HG02981 (cell line): ENCODE measurements at regions not wholly inside any gene's neighbourhood (a gene's known extent, or its start where the extent isn't known, plus 50 kb on each side); places are given as distances from the start of the nearest gene placed in this dataset.
A peak's percentile ranks its signal among the peaks of the same experiment; 100 is the strongest.

ENCODE experiments used
- ATAC-seq: cut with Tn5 transposase; IDR thresholded peaks from one replicate; pipeline ENCODE4 v1.9.1; 2021; ENCODE audit warnings: mild to moderate bottlenecking, moderate library complexity; ENCODE audit not compliant: unreplicated experiment

- no peak for ATAC-seq
Measured at GRCh38 chr2:9106338-9107167, 100.1 kb upstream of the ASAP2 start.

GRCh38 chr2:9105601-9106337 lies 100.8 kb upstream of the ASAP2 start:
- no peak for ATAC-seq

GRCh38 chr2:9103663-9104277 lies 100.3 kb upstream of the MBOAT2 start:
- no peak for ATAC-seq

- no peak for ATAC-seq
Measured at GRCh38 chr2:9102861-9103662, 99.6 kb upstream of the MBOAT2 start.

- no peak for ATAC-seq
Measured at GRCh38 chr2:9101763-9102425, 98.4 kb upstream of the MBOAT2 start.

GRCh38 chr2:9100080-9100876 lies 96.8 kb upstream of the MBOAT2 start:
- ATAC-seq = peak; percentile 51

GRCh38 chr2:9099341-9099751 lies 95.9 kb upstream of the MBOAT2 start:
- peak; percentile 51 for ATAC-seq

GRCh38 chr2:9097892-9098291 lies 94.4 kb upstream of the MBOAT2 start:
- no peak for ATAC-seq

GRCh38 chr2:9097239-9097638 lies 93.8 kb upstream of the MBOAT2 start:
- ATAC-seq = no peak

- ATAC-seq = no peak
Measured at GRCh38 chr2:9096761-9097160, 93.3 kb upstream of the MBOAT2 start.

- no peak for ATAC-seq
Measured at GRCh38 chr2:9095690-9096089, 92.2 kb upstream of the MBOAT2 start.

- ATAC-seq = no peak
Measured at GRCh38 chr2:9095226-9095625, 91.7 kb upstream of the MBOAT2 start.

- ATAC-seq = no peak
Measured at GRCh38 chr2:9094117-9094516, 90.6 kb upstream of the MBOAT2 start.

GRCh38 chr2:9093324-9093723 lies 89.8 kb upstream of the MBOAT2 start:
- ATAC-seq = no peak

GRCh38 chr2:9092383-9093282 lies 89.1 kb upstream of the MBOAT2 start:
- peak; percentile 82 for ATAC-seq

GRCh38 chr2:9091811-9092210 lies 88.3 kb upstream of the MBOAT2 start:
- ATAC-seq = no peak

- no peak for ATAC-seq
Measured at GRCh38 chr2:9089831-9090230, 86.3 kb upstream of the MBOAT2 start.

GRCh38 chr2:9087121-9087681 lies 83.7 kb upstream of the MBOAT2 start:
- ATAC-seq = no peak
